ENCODE measurements at regions not wholly inside any gene's neighbourhood (a gene's known extent, or its start where the extent isn't known, plus 50 kb on each side); places are given as distances from the start of the nearest gene placed in this dataset.

DNA sequence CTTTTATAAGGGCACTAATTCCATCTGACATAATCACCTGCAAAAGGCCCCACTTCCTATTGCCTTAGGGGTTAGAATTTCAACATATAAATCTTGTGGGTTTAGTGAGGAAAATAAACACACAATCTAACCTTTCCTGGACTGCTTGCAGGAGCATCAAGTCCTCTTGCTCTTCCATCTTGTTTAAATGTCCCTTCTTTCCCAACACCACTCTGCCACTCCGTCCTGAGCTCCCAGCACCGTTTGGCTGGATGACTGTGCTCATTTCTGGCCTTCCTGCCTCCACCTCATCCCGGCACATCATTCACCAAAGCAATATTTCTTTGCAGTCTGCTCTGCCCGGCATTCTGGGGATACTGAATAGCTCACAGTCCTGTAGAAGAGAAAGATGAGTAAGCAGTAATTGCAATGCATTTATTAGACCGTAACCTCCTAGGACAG, 247.8 kb downstream of the BCL2 start:
- H3K27ac Mint-ChIP-seq: no peak overlapping the region
- no peaks in the 10 kb centered on the region for H3K36me3 Mint-ChIP-seq (ENCODE audit: low read depth)
- H3K4me3 Mint-ChIP-seq: no peak overlapping the region
- TF ChIP-seq, protein P1, sequence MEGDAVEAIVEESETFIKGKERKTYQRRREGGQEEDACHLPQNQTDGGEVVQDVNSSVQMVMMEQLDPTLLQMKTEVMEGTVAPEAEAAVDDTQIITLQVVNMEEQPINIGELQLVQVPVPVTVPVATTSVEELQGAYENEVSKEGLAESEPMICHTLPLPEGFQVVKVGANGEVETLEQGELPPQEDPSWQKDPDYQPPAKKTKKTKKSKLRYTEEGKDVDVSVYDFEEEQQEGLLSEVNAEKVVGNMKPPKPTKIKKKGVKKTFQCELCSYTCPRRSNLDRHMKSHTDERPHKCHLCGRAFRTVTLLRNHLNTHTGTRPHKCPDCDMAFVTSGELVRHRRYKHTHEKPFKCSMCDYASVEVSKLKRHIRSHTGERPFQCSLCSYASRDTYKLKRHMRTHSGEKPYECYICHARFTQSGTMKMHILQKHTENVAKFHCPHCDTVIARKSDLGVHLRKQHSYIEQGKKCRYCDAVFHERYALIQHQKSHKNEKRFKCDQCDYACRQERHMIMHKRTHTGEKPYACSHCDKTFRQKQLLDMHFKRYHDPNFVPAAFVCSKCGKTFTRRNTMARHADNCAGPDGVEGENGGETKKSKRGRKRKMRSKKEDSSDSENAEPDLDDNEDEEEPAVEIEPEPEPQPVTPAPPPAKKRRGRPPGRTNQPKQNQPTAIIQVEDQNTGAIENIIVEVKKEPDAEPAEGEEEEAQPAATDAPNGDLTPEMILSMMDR (IDR thresholded peaks at IDR 0.05): no peak
- 0 out of 2 replicates have a peak, but pooled peaks cover 6% of the 10 kb centered on the region for H3K4me1 Mint-ChIP-seq (ENCODE audit: low read depth)
- H3K9me3 Mint-ChIP-seq: no peaks in the 10 kb centered on the region
- peaks cover 15% of the 10 kb centered on the region for H3K27me3 Mint-ChIP-seq (ENCODE audit: insufficient read depth)
- no peak for DNase-seq

DNA sequence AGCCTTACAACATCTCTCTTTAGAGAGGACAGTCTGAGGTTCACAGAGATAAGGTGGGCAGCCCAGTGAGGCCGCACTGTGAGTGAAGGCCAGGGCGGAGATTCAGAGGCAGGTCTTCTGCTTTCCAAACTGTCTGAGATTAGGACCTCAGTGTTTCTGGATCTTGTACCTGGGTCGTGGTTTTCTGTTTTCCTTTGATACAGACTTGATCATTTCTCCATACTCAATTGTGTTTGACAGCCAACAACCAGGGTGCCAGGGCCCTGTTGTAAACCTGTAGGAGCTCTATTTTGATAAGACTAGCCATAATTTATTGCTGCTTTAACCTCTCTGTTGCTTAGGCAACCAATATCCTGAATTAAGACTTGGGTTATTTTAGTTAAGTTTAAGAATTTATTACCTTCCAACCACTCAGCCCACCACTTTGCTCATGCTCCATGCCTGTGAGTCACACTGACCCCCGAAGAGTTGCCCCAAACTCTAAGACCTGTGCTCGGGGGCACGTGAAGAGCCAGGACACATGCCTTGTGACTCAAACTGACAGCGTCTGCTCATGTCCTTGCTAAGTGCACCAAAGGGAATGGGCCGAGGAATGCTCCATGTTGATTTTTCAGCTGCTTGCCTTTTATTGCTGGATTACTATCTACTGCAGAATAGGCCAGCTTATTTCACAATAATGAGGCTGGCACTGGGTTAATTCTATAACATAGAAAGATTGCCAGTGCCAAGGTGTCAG, 248.6 kb downstream of the BCL2 start:
- H3K9me3 Mint-ChIP-seq: no peaks in the 10 kb centered on the region
- no peak for DNase-seq
- H3K4me1 Mint-ChIP-seq (ENCODE audit: low read depth): 0 out of 2 replicates have a peak, but pooled peaks cover 6% of the 10 kb centered on the region
- H3K4me3 Mint-ChIP-seq: no peak overlapping the region
- no peak overlapping the region for H3K27ac Mint-ChIP-seq
- no peaks in the 10 kb centered on the region for H3K36me3 Mint-ChIP-seq (ENCODE audit: low read depth)
- peaks cover 13% of the 10 kb centered on the region for H3K27me3 Mint-ChIP-seq (ENCODE audit: insufficient read depth)
- TF ChIP-seq, protein P1 (IDR thresholded peaks at IDR 0.05): no peak

DNA sequence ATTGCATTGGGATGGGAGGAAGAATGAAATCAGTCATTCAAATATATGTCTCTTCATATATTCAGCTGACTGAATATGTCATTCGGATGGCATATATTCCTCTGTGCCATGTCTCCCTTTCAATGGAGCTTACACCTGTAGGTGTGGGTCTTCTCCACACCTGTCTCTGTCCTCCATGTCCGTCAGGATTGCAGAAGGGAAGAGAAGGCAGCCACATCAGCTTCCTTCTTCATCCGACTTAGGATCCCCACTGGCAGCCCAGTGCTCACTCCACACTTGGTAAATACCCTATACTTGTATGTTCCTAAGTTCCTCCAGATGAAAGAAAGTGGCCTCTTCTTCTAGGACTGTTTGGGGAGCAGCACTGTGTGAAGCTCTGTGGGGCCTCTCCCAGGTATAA, 250.1 kb downstream of the BCL2 start:
- H3K4me1 Mint-ChIP-seq (ENCODE audit: low read depth): 0 out of 2 replicates have a peak, but pooled peaks cover 6% of the 10 kb centered on the region
- TF ChIP-seq, protein P1 (IDR thresholded peaks at IDR 0.05): no peak
- no peak overlapping the region for H3K27ac Mint-ChIP-seq
- H3K36me3 Mint-ChIP-seq (ENCODE audit: low read depth): no peaks in the 10 kb centered on the region
- H3K27me3 Mint-ChIP-seq (ENCODE audit: insufficient read depth): peaks cover 25% of the 10 kb centered on the region
- no peak overlapping the region for H3K4me3 Mint-ChIP-seq
- H3K9me3 Mint-ChIP-seq: no peaks in the 10 kb centered on the region
- no peak for DNase-seq

DNA sequence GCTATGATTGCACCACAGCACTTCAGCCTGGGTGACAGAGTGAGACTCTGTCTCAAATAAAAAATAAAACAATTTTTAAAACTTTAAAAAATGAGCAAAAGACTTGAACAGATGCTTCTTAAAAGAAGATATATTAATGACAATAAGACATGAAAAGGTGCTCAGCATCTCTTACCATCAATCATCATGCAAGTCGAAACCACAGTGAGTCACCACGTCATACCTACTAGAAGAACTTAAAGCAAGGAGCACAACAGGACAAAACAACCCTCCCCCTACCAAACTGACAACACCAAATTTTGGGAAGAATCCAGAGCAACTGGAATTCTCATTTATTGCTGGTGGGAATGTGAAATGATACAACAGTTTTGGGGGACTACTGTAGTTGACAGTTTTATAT, 251.6 kb downstream of the BCL2 start:
- Mint-ChIP-seq H3K9me3 (no peaks in the 10 kb centered on the region), H3K36me3 (ENCODE audit: low read depth) (no peaks in the 10 kb centered on the region), H3K4me1 (ENCODE audit: low read depth) (peaks cover 13% of the 10 kb centered on the region), H3K27ac (no peak overlapping the region), H3K4me3 (no peak overlapping the region), H3K27me3 (ENCODE audit: insufficient read depth) (peaks cover 32% of the 10 kb centered on the region)
- TF ChIP-seq, protein P1 (IDR thresholded peaks at IDR 0.05): no peak
- DNase-seq: no peak

DNA sequence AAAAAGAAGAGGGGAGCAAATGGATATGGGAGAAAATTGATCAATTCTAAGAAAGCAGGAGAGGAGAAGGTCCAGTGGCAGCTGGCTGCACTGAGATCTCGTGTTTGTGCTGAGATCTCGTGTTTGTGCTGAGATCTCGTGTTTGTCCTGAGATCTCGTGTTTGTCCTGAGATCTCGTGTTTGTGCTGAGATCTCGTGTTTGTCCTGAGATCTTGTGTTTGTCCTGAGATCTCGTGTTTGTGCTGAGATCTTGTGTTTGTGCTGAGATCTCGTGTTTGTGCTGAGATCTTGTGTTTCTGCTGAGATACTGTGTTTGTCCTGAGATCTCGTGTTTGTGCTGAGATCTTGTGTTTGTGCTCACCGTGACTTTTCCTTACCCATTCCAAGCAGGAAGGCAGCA, 254.4 kb downstream of the BCL2 start:
- Mint-ChIP-seq H3K4me1 (ENCODE audit: low read depth) (peaks cover 10% of the 10 kb centered on the region), H3K36me3 (ENCODE audit: low read depth) (no peaks in the 10 kb centered on the region), H3K4me3 (no peak overlapping the region), H3K27me3 (ENCODE audit: insufficient read depth) (peaks cover 35% of the 10 kb centered on the region), H3K9me3 (no peaks in the 10 kb centered on the region), H3K27ac (no peak overlapping the region)
- no peak for DNase-seq
- TF ChIP-seq, protein P1 (IDR thresholded peaks at IDR 0.05): no peak

All from HFFc6 (cell line).